HG03520 (cell line): ENCODE measurements at regions not wholly inside any gene's neighbourhood (a gene's known extent, or its start where the extent isn't known, plus 50 kb on each side); places are given as distances from the start of the nearest gene placed in this dataset.

Experiments
- ATAC-seq: cut with Tn5 transposase; IDR thresholded peaks from one replicate; pipeline ENCODE4 v1.9.1; 2021; ENCODE audit warnings: mild to moderate bottlenecking, moderate library complexity; ENCODE audit not compliant: unreplicated experiment

DNA sequence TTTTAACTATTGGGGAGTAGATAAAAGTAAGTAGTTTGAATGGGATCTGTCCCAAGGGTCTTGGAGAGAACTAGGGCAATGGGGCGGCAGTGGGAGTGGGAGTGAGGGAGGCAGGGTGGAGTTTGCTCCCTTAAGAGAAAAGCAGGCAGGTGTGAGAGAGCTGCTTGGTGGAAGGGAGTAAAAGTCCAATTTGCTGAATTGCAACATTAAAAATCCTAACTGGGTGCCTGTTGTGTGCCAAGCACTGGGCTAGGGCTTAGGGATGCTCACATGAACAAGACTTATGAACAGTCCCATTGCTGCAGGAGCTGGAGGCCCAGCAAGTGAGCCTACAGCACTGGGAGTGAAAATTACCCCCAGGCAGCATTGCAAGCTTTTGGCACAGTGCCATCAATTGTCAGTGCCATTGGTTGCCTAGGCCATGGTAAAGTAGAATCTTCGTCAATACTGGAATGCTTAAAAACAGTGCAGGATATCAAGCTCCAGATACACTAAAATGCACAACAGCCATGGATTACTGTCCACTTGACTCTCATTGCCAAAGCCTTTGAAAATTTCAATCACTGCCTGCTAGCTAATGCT is 277.7 kb upstream of the JARID2 start:
- no peak for ATAC-seq

- no peak for ATAC-seq
These were observed 276.7 kb upstream of the JARID2 start for GRCh38 chr6:14969126-14969525.

GRCh38 chr6:14972379-14973067 is 273.3 kb upstream of the JARID2 start:
- no peak for ATAC-seq

DNA sequence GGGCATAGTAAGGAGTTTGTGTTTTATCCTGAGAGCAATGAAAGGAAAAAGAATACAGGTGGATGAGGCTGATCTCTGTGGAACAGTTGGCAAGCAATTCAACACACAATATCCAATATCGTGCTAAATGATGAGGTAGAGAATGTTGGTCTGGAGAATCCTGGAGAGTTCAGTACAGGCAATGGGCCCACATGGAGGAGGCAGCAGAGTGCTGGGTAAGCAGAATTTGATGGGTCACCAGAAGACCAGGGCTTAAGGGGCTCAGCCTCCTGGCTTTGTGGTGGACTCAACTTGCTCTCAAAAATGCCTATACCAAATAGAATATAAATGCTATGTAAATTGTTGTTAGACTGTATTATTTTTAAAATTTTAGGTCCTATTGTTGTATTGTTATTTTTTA is 271.5 kb upstream of the JARID2 start:
- ATAC-seq = no peak

- no peak for ATAC-seq
These were observed 270.9 kb upstream of the JARID2 start for GRCh38 chr6:14974792-14975470.

- ATAC-seq = no peak
These were observed 270.4 kb upstream of the JARID2 start for GRCh38 chr6:14975471-14975817.

- ATAC-seq = no peak
These were observed 268.0 kb upstream of the JARID2 start for GRCh38 chr6:14977747-14978382.

GRCh38 chr6:14981960-14982359 is 263.9 kb upstream of the JARID2 start:
- no peak for ATAC-seq

GRCh38 chr6:14983599-14984518 is 262.0 kb upstream of the JARID2 start:
- ATAC-seq = no peak

DNA sequence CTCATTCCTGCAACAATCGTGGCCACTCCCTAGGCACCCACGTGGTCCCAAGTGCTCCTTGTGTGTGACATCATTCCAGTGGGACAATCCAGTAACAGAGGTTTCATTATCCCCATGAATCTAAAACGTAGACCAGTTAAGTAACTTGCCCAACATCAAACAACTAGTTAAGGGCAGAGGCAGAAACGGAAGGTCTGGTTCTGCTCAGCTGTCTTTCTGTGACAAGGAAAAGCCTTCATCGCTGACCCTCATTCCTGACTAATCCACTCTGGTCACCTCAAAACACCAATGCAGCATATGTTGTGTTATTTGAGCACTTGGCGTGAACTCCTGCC is 261.4 kb upstream of the JARID2 start:
- no peak for ATAC-seq

- no peak for ATAC-seq
These were observed 260.5 kb upstream of the JARID2 start for GRCh38 chr6:14985366-14985765.

DNA sequence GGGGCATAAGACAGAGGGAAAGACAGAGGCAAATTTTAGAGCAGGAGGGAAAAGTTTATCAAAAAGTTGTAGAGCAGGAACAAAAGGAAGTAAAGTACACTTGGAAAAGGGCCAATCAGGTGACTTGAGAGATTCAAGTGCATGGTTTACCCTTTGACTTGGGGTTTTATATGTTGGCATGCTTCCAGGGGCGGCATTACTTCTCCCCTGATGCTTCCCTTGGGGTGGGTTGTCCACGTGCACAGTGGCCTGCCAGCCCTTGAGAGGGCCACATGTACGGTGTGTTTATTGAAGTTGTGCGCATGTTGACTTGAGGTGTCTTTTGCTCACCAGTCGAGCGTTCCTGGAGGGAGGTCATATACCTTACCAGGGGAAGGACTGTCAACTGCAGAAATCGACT is 259.5 kb upstream of the JARID2 start:
- no peak for ATAC-seq

GRCh38 chr6:14987490-14987889 is 258.4 kb upstream of the JARID2 start:
- ATAC-seq = no peak

- ATAC-seq = no peak
These were observed 253.5 kb upstream of the JARID2 start for GRCh38 chr6:14992382-14992781.

DNA sequence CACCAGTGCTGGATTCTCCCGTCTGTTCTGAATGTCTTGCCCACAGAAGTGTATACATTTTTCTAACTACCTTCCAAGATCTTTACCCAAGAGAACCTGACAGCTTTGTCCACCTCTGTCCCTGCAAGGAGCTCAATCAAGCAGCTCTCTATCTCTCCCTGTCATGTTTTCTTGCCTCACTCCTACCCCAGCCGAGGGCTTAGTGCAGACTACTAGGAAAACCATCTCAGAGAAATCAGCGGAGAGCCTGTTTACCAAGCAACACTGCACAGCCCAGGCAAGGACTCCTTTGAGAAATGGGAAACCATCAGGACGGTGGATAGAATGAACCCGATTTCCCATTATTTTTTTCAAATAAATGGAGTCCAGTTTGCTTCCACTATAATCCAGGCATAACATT is 250.7 kb upstream of the JARID2 start:
- no peak for ATAC-seq

GRCh38 chr6:14995966-14996602 is 249.8 kb upstream of the JARID2 start:
- no peak for ATAC-seq

GRCh38 chr6:14996892-14997291 is 249.0 kb upstream of the JARID2 start:
- ATAC-seq = no peak

DNA sequence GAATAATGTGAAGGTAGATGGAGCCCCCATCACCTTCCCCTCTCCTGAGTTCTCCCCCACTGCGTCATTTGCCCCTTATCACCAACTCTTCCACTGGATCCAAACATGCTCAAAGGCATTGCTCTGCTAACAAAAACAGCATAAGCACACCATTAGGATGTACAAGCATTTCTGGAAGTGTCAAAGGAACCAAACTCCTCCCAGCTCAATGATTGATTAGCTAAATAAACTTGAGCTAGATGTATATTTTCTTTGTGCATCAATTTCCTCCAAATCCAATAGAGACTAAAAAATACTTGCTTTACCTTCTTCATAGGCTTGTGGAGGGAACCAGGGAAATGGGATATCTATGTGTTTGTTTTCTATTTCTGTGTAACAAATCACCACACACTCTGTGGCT is 248.4 kb upstream of the JARID2 start:
- ATAC-seq = no peak

- no peak for ATAC-seq
These were observed 246.8 kb upstream of the JARID2 start for GRCh38 chr6:14999106-14999505.

- ATAC-seq = no peak
These were observed 244.5 kb upstream of the JARID2 start for GRCh38 chr6:15001326-15001910.
